Body of pancreas (tissue), 4 donors: ENCODE measurements at regions not wholly inside any gene's neighbourhood (a gene's known extent, or its start where the extent isn't known, plus 50 kb on each side); places are given as distances from the start of the nearest gene placed in this dataset.
A peak's percentile ranks its signal among the peaks of the same experiment; 100 is the strongest.

Source experiments
- ATAC-seq: fragments of 150-250 bp; one replicate; pipeline ENCODE4 v1.9.1; 2016
- DNase-seq, 4 donors: peaks; one replicate each; pipeline ENCODE4 v3.0.0-alpha.2; 2019
- H3K27ac ChIP-seq, 4 donors: fragments of 200-600 bp; sonication (generic); 1 replicate in 3 of 4; 2 replicates in 1 of 4; pipeline versions ENCODE4 v1.5.1 to v1.6.1; 2016 to 2019; ENCODE audit warnings: mild to moderate bottlenecking in 1 of 4, mixed read lengths in 1 of 4, moderate library complexity in 1 of 4
- H3K27me3 ChIP-seq, 2 donors: fragments of 200-600 bp; sonication (generic); one replicate each; pipeline ENCODE4 v1.6.0; 2016; ENCODE audit warnings: mild to moderate bottlenecking in 1 of 2
- H3K36me3 ChIP-seq, 2 donors: fragments of 200-600 bp; sonication (generic); replicated peaks in 1 of 2; 2 replicates each; pipeline ENCODE4 v1.5.1; 2016; ENCODE audit warnings: low read depth in 2 of 2; ENCODE audit not compliant: insufficient read depth in 1 of 2
- H3K4me1 ChIP-seq: fragments of 200-600 bp; sonication (generic); one replicate; pipeline ENCODE4 v1.6.0; 2016
- H3K4me3 ChIP-seq, 2 donors: fragments of 200-600 bp; sonication (generic); 1 replicate in 1 of 2; 2 replicates in 1 of 2; pipeline ENCODE4 v1.5.1; 2016 to 2019
- H3K9me3 ChIP-seq, 3 donors: fragments of 200-600 bp; sonication (generic); 1 replicate in 2 of 3; 2 replicates in 1 of 3; pipeline ENCODE4 v1.5.1; 2016
- POLR2A ChIP-seq, 3 donors: fragments of 450-650 bp; IDR thresholded peaks; one replicate each; pipeline ENCODE4 v1.6.1; 2016; ENCODE audit warnings: antibody characterized with exemption in 3 of 3, mild to moderate bottlenecking in 2 of 3
- WGBS, 2 donors: methylation state at CpG; one replicate each; pipeline ENCODE4 v1.1.5; 2017; 5-methylcytosine and 5-hydroxymethylcytosine counted together
- intact Hi-C: fragments of 100-400 bp; cut with DNase I; formaldehyde crosslinking; loops from one replicate; pipeline ENCODE4 v1.15.1; 2023
- TF ChIP-seq, protein P1 (sequence below), 7 experiments: fragments of 450-650 bp in 4 of 7; fragments of 200-600 bp in 3 of 7; sonication (generic) in 3 of 7; IDR thresholded peaks; one replicate each; pipeline ENCODE4 v1.5.1; 2016 to 2019; ENCODE audit warnings: antibody characterized with exemption in 7 of 7

DNA sequence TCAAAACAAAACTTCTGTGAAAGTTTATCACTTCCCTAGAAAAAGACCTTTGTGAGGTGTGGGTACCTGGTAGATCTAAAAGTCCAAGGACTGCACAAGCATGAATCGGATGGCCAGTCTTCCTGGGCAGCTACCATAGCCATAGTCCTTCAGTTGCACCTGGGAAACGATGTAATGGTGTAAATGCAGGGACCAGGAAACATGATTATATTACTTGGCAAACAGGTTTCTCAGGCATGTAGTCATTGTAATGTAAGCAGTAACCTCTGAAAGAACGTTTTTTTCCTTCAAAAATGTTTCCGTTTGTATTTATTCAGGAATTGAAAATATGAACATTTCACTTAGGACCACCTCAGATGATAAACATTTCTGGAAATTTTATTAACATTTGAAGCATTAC lies 433.4 kb downstream of the DTWD2 start:
- no peak overlapping the region for H3K27ac ChIP-seq
- no peaks in the 10 kb centered on the region for H3K4me1 ChIP-seq
- H3K9me3 ChIP-seq, result no peaks in the 10 kb centered on the region
- WGBS, 2 donors, result 29 to 30% methylated on average over 4 of the region's 4 CpGs
- DNase-seq (no peak), ATAC-seq (no peak)
- TF ChIP-seq, protein P1, sequence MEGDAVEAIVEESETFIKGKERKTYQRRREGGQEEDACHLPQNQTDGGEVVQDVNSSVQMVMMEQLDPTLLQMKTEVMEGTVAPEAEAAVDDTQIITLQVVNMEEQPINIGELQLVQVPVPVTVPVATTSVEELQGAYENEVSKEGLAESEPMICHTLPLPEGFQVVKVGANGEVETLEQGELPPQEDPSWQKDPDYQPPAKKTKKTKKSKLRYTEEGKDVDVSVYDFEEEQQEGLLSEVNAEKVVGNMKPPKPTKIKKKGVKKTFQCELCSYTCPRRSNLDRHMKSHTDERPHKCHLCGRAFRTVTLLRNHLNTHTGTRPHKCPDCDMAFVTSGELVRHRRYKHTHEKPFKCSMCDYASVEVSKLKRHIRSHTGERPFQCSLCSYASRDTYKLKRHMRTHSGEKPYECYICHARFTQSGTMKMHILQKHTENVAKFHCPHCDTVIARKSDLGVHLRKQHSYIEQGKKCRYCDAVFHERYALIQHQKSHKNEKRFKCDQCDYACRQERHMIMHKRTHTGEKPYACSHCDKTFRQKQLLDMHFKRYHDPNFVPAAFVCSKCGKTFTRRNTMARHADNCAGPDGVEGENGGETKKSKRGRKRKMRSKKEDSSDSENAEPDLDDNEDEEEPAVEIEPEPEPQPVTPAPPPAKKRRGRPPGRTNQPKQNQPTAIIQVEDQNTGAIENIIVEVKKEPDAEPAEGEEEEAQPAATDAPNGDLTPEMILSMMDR (IDR thresholded peaks at IDR 0.05), result no peak
- no peak for TF ChIP-seq POLR2A (IDR thresholded peaks at IDR 0.05)
- no peaks in the 10 kb centered on the region for H3K36me3 ChIP-seq
- intact Hi-C loops, result no loop called here
- H3K4me3 ChIP-seq, result no peak overlapping the region
- H3K27me3 ChIP-seq, result no peaks in the 10 kb centered on the region

DNA sequence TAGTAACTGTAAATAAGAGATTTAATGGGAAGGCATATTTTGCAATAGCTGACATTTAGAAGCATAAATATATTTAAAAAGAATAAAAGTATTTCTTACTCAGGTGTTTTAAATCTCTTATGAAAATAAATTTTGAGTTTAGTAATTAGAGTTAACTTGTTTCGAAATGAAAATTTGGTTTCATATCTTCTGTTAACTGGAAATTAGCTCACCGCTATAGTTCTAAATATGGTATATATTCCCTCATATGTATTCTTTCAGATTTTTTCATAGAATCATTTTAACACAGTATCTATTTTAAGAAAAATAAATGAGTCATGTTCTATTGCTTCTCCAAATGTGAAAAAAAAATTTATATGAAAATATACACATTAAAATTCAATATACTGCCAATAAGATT lies 434.1 kb downstream of the DTWD2 start:
- intact Hi-C loops, result no loop called here
- H3K9me3 ChIP-seq, result no peaks in the 10 kb centered on the region
- TF ChIP-seq, protein P1 (IDR thresholded peaks at IDR 0.05), result no peak
- no peak for TF ChIP-seq POLR2A (IDR thresholded peaks at IDR 0.05)
- no peaks in the 10 kb centered on the region for H3K36me3 ChIP-seq
- H3K4me1 ChIP-seq, result no peaks in the 10 kb centered on the region
- no peaks in the 10 kb centered on the region for H3K27me3 ChIP-seq
- WGBS, 2 donors, result 92% methylated on average over 2 of the region's 2 CpGs
- DNase-seq (no peak), ATAC-seq (no peak)
- H3K27ac ChIP-seq, result no peak overlapping the region
- no peak overlapping the region for H3K4me3 ChIP-seq

DNA sequence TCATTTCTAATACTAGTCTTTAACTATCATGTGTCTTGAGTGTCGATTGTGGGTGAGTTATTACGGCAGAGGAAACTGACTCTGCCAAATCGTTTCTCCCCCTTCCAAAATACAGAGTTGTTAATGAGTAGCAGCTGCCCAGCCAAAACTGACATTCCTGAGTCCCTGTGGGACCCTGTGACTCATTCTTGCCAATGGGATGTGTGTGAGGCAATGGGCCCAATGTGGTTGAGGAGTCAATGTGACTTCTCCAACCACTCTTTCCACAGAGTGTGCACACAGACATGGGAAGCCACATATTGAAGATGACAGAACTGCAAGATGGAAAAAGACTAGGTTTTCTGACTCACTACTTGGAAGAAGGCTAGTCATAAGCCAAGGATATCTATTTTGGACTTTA lies 434.7 kb downstream of the DTWD2 start:
- WGBS, 2 donors, result 55 to 56% methylated on average over 3 of the region's 3 CpGs
- H3K4me3 ChIP-seq, result no peak overlapping the region
- ATAC-seq (no peak), DNase-seq (peak in 2 of 4 donors; percentile 8 to 35)
- H3K4me1 ChIP-seq, result no peaks in the 10 kb centered on the region
- no peaks in the 10 kb centered on the region for H3K27me3 ChIP-seq
- H3K9me3 ChIP-seq, result no peaks in the 10 kb centered on the region
- no peak overlapping the region for H3K27ac ChIP-seq
- intact Hi-C loops, result no loop called here
- TF ChIP-seq POLR2A (IDR thresholded peaks at IDR 0.05), result no peak
- TF ChIP-seq, protein P1 (IDR thresholded peaks at IDR 0.05), result no peak
- no peaks in the 10 kb centered on the region for H3K36me3 ChIP-seq

DNA sequence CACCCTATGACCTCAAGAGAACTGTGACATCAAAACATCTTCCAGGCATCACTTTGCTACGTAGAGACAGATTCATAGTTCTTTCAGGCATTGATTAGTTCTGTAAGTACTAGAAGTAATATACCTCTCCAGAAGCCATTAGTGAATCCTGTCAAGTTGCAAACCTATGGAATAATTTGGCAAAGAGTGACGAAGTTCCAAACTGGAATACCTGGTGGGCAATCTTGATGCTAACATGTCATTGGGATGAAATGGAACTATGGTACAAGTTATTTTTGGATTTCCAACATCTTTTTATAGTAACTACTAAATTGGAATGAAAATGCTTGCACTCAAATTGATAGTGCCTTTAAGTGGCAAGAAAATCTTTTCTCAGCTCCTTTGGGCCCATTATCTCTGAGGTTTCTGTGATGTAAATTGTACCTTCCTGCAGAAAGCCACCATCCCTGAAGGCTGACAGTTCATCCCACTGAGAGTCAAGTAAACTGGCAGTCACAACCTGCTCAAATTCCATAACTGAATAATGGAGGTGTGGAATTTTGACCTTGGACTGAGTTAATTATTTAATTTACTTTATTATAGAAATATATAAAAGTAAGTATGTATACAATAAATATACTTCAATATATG lies 435.5 kb downstream of the DTWD2 start:
- TF ChIP-seq, protein P1 (IDR thresholded peaks at IDR 0.05), result no peak
- TF ChIP-seq POLR2A (IDR thresholded peaks at IDR 0.05), result no peak
- intact Hi-C loops, result no loop called here
- H3K27me3 ChIP-seq, result no peaks in the 10 kb centered on the region
- no peak overlapping the region for H3K4me3 ChIP-seq
- no peak for ATAC-seq
- H3K9me3 ChIP-seq, result no peaks in the 10 kb centered on the region
- no peak overlapping the region for H3K27ac ChIP-seq
- no peak for DNase-seq
- WGBS, 2 donors, result 46 to 83% methylated on average over 2 of the region's 2 CpGs
- H3K4me1 ChIP-seq, result no peaks in the 10 kb centered on the region
- no peaks in the 10 kb centered on the region for H3K36me3 ChIP-seq

GRCh38 chr5:118552146-118552545 lies 436.2 kb downstream of the DTWD2 start:
- intact Hi-C loops, result no loop called here
- 62 to 64% methylated on average over 2 of the region's 2 CpGs for WGBS, 2 donors

More at GRCh38 chr5:118552146-118552545, 436.2 kb downstream of the DTWD2 start:
- DNase-seq (no peak), ATAC-seq (no peak)
- Histone ChIP-seq H3K9me3 (no peaks in the 10 kb centered on the region), H3K27me3 (no peaks in the 10 kb centered on the region), H3K4me1 (no peaks in the 10 kb centered on the region), H3K4me3 (no peak overlapping the region), H3K36me3 (no peaks in the 10 kb centered on the region), H3K27ac (no peak overlapping the region)
- no peak for TF ChIP-seq POLR2A (IDR thresholded peaks at IDR 0.05)
- TF ChIP-seq, protein P1 (IDR thresholded peaks at IDR 0.05), result no peak
